Testis (tissue), 2 donors: ENCODE measurements at regions not wholly inside any gene's neighbourhood (a gene's known extent, or its start where the extent isn't known, plus 50 kb on each side); places are given as distances from the start of the nearest gene placed in this dataset.

Experiments used
- DNase-seq: peaks from one replicate; pipeline ENCODE4 v3.0.0-alpha.2; 2019
- H3K27ac ChIP-seq, 2 donors: fragments of 200-600 bp; sonication (generic); one replicate each; pipeline ENCODE4 v1.5.1; 2019
- H3K27me3 ChIP-seq: fragments of 200-600 bp; sonication (generic); one replicate; pipeline ENCODE4 v1.5.1; 2019
- H3K36me3 ChIP-seq: fragments of 200-600 bp; sonication (generic); one replicate; pipeline ENCODE4 v1.5.1; 2017; ENCODE audit warnings: low read depth; ENCODE audit errors: missing control alignments
- H3K4me1 ChIP-seq: fragments of 200-600 bp; sonication (generic); one replicate; pipeline ENCODE4 v1.5.1; 2019
- H3K4me3 ChIP-seq, 2 donors: fragments of 200-600 bp; sonication (generic); one replicate each; pipeline ENCODE4 v1.5.1; 2017 to 2019
- H3K9me3 ChIP-seq: fragments of 200-600 bp; sonication (generic); one replicate; pipeline ENCODE4 v1.5.1; 2017
- CTCF ChIP-seq, 3 experiments: fragments of 450-650 bp in 2 of 3; fragments of 200-600 bp in 1 of 3; sonication (generic) in 1 of 3; IDR thresholded peaks; one replicate each; pipeline ENCODE4 v1.5.1; 2016 to 2019; ENCODE audit warnings: antibody characterized with exemption in 3 of 3, mild to moderate bottlenecking in 2 of 3, moderate library complexity in 1 of 3
- POLR2A ChIP-seq: fragments of 450-650 bp; IDR thresholded peaks from one replicate; pipeline ENCODE4 v1.6.1; 2017; ENCODE audit warnings: antibody characterized with exemption, mild to moderate bottlenecking, moderate library complexity
- WGBS, 2 donors: methylation state at CpG; one replicate each; pipeline ENCODE4 v1.1.5; 2018; 5-methylcytosine and 5-hydroxymethylcytosine counted together
- intact Hi-C: fragments of 100-400 bp; cut with DNase I; formaldehyde crosslinking; loops from one replicate; pipeline ENCODE4 v1.15.1; 2023; ENCODE audit warnings: low total_unique reads

GRCh38 chr13:84399320-84400085, 517.2 kb upstream of the SLITRK1 start:
- H3K27ac ChIP-seq, result no peak overlapping the region
- TF ChIP-seq POLR2A, result no peak
- intact Hi-C loops, result no loop called here
- H3K36me3 ChIP-seq, result no peaks in the 10 kb centered on the region
- no peaks in the 10 kb centered on the region for H3K27me3 ChIP-seq
- DNase-seq, result no peak
- no peaks in the 10 kb centered on the region for H3K9me3 ChIP-seq
- H3K4me3 ChIP-seq, result no peak overlapping the region
- WGBS, 2 donors, result 59 to 74% methylated on average over 7 of the region's 7 CpGs
- no peaks in the 10 kb centered on the region for H3K4me1 ChIP-seq

GRCh38 chr13:84393981-84394625, 511.8 kb upstream of the SLITRK1 start:
- Histone ChIP-seq H3K4me1 (no peaks in the 10 kb centered on the region), H3K9me3 (no peaks in the 10 kb centered on the region), H3K4me3 (no peak overlapping the region), H3K36me3 (no peaks in the 10 kb centered on the region), H3K27ac (no peak overlapping the region), H3K27me3 (no peaks in the 10 kb centered on the region)
- 88 to 89% methylated on average over 3 to 4 of the region's 4 CpGs for WGBS, 2 donors
- intact Hi-C loops, result no loop called here
- no peak for TF ChIP-seq POLR2A
- TF ChIP-seq CTCF (IDR thresholded peaks at IDR 0.05), result no peak
- DNase-seq, result no peak

- no peak for DNase-seq
- intact Hi-C loops, result no loop called here
- no peak for TF ChIP-seq POLR2A
- TF ChIP-seq CTCF (IDR thresholded peaks at IDR 0.05), result no peak
- no peaks in the 10 kb centered on the region for H3K27me3 ChIP-seq
- no peaks in the 10 kb centered on the region for H3K36me3 ChIP-seq
- no peaks in the 10 kb centered on the region for H3K9me3 ChIP-seq
- H3K27ac ChIP-seq, result no peak overlapping the region
- no peaks in the 10 kb centered on the region for H3K4me1 ChIP-seq
- 50 to 63% methylated on average over 3 of the region's 3 CpGs for WGBS, 2 donors
- no peak overlapping the region for H3K4me3 ChIP-seq
These were observed 498.6 kb upstream of the SLITRK1 start for GRCh38 chr13:84380866-84381265.

DNA sequence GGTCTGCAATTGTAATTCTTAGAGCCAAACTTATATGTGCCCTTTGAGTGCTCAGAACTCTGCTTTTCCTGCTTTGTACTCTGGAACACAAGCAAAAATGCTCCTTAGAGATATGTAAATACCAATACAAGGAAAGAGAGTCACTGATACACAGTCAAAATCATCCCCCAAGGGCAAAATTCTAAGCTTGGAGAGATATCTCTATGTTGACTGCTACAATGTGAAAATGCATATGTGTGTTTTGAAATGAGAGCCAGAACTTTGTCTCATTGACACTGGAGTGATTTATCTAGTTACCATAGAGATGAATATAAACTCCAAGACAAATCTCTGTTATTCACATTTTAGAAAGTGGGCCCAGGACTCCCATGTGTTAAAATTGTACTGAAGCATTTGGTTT, 494.8 kb upstream of the SLITRK1 start:
- Histone ChIP-seq H3K27me3 (no peaks in the 10 kb centered on the region), H3K4me1 (no peaks in the 10 kb centered on the region), H3K36me3 (no peaks in the 10 kb centered on the region), H3K27ac (no peak overlapping the region), H3K9me3 (no peaks in the 10 kb centered on the region), H3K4me3 (no peak overlapping the region)
- TF ChIP-seq POLR2A, result no peak
- no peak for TF ChIP-seq CTCF (IDR thresholded peaks at IDR 0.05)
- no peak for DNase-seq
- intact Hi-C loops, result no loop called here

DNA sequence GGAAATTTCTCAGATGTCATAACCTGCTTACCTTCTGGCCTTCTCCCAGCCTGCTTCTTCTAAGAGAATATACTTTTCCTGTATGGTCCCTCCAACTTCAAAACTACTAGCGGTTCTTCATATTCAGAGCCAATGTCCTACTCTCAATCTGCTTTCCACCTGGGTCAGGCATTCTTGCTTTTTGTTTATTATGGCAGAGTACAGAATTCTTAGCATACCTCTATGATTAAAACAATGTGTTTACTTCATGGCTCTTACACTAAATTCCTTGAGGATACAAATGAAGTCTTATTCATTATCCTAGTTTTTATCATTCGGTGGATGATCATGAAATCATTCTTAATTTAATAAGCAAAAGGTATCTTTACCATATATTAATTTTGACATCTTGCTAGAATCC, 484.2 kb upstream of the SLITRK1 start:
- no peaks in the 10 kb centered on the region for H3K9me3 ChIP-seq
- TF ChIP-seq POLR2A, result no peak
- no peak for TF ChIP-seq CTCF (IDR thresholded peaks at IDR 0.05)
- H3K36me3 ChIP-seq, result no peaks in the 10 kb centered on the region
- intact Hi-C loops, result no loop called here
- 64 to 73% methylated on average over 2 of the region's 2 CpGs for WGBS, 2 donors
- H3K27ac ChIP-seq, result no peak overlapping the region
- no peak for DNase-seq
- no peak overlapping the region for H3K4me3 ChIP-seq
- H3K27me3 ChIP-seq, result no peaks in the 10 kb centered on the region
- no peaks in the 10 kb centered on the region for H3K4me1 ChIP-seq
